ENCODE measurements at regions not wholly inside any gene's neighbourhood (a gene's known extent, or its start where the extent isn't known, plus 50 kb on each side); places are given as distances from the start of the nearest gene placed in this dataset.

- Histone ChIP-seq H3K4me1 (ENCODE audit: control insufficient read depth in 5 of 5, insufficient read depth in 5 of 5, low read length in 5 of 5) (peaks cover 0 to 15% (median 3%) of the 10 kb centered on the region in 5 donors), H3K9ac (ENCODE audit: insufficient read depth in 1 of 2, low read length in 2 of 2) (no peak overlapping the region), H3K9me3 (ENCODE audit: control insufficient read depth in 4 of 4, insufficient read depth in 3 of 4, low read length in 3 of 4) (no peaks in the 10 kb centered on the region), H3K27ac (ENCODE audit: low read depth in 1 of 2, low read length in 1 of 2) (no peak overlapping the region), H3K27me3 (ENCODE audit: control insufficient read depth in 3 of 3, insufficient read depth in 3 of 3, low read length in 2 of 3) (no peaks in the 10 kb centered on the region), H3K4me3 (no peak overlapping the region), H3K36me3 (ENCODE audit: control insufficient read depth in 4 of 4, insufficient read depth in 4 of 4, low read length in 4 of 4) (no peaks in the 10 kb centered on the region)
- TF ChIP-seq CTCF (IDR thresholded peaks at IDR 0.05; ENCODE audit: control extremely low read depth, extremely low read depth), result no peak
- WGBS, 2 donors, result 66 to 72% methylated on average over 4 of the region's 4 CpGs
- no peak for ATAC-seq (ENCODE audit: insufficient read depth, low FRiP score)
- no peak for DNase-seq
Measured at GRCh38 chr10:7492660-7493046, 81.8 kb upstream of the SFMBT2 start.

DNA sequence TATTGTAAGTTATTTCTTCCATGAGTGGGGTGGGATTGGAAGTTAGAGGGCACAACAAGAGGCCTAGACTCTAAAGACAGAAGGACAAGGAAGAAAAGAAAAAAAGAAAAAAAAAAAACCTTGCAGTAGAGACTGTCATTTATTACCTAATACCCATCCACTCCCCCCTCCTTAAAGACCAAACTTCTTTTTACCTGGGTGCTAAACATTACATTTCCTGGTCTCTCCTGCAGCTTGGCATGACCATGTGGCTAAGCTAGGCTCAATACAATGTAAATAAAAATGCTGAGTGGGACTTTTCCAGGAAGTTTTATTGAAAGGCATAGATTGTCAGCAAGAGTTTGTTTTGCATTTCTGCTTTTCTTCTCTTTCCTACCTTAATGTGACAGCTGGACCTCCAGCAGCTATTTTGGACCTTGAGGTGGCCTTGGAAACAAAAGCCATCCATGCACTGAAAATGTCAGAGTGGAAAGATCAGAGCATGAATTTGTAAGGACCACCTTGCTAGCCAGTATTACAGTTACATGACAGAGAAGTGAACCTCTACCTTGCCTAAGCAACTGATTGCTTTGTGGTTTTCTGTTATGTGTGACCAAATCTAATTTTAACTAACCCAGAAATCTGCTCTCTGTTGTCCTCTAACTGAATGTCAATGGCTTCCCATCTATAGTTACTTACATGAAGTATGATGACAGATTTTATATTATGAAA, 81.3 kb upstream of the SFMBT2 start:
- no peak overlapping the region for H3K9ac ChIP-seq (ENCODE audit: insufficient read depth in 1 of 2, low read length in 2 of 2)
- ATAC-seq (ENCODE audit: insufficient read depth, low FRiP score) (no peak), DNase-seq (no peak)
- H3K27me3 ChIP-seq (ENCODE audit: control insufficient read depth in 3 of 3, insufficient read depth in 3 of 3, low read length in 2 of 3), result no peaks in the 10 kb centered on the region
- H3K9me3 ChIP-seq (ENCODE audit: control insufficient read depth in 4 of 4, insufficient read depth in 3 of 4, low read length in 3 of 4), result no peaks in the 10 kb centered on the region
- no peak for TF ChIP-seq CTCF (IDR thresholded peaks at IDR 0.05; ENCODE audit: control extremely low read depth, extremely low read depth)
- H3K4me1 ChIP-seq (ENCODE audit: control insufficient read depth in 5 of 5, insufficient read depth in 5 of 5, low read length in 5 of 5), result peaks cover 0 to 19% (median 3%) of the 10 kb centered on the region in 5 donors
- no peak overlapping the region for H3K4me3 ChIP-seq
- no peak overlapping the region for H3K27ac ChIP-seq (ENCODE audit: low read depth in 1 of 2, low read length in 1 of 2)
- H3K36me3 ChIP-seq (ENCODE audit: control insufficient read depth in 4 of 4, insufficient read depth in 4 of 4, low read length in 4 of 4), result no peaks in the 10 kb centered on the region

DNA sequence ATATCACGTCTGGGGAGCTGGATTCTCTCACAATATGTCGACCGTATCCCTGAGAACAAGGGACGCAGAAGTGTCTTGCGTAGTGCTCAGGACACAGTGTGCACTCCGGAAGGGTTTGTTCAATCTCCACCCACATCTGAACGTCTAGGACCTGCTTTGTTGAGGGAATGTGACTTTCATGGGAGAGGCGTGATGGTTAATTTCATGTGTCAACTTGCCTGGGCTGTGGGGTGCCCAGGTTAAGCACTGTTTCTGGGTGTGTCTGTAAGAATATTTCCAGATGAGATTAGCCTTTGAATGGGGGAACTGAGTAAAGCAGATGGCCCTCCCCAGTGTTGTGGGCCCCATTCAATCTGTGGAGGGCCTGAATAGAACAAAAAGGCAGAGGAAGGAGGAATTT, 80.4 kb upstream of the SFMBT2 start:
- Histone ChIP-seq H3K27ac (ENCODE audit: low read depth in 1 of 2, low read length in 1 of 2) (no peak overlapping the region), H3K4me3 (no peak overlapping the region), H3K9ac (ENCODE audit: insufficient read depth in 1 of 2, low read length in 2 of 2) (no peak overlapping the region), H3K27me3 (ENCODE audit: control insufficient read depth in 3 of 3, insufficient read depth in 3 of 3, low read length in 2 of 3) (no peaks in the 10 kb centered on the region), H3K9me3 (ENCODE audit: control insufficient read depth in 4 of 4, insufficient read depth in 3 of 4, low read length in 3 of 4) (no peaks in the 10 kb centered on the region), H3K4me1 (ENCODE audit: control insufficient read depth in 5 of 5, insufficient read depth in 5 of 5, low read length in 5 of 5) (peaks cover 0 to 19% (median 3%) of the 10 kb centered on the region in 5 donors), H3K36me3 (ENCODE audit: control insufficient read depth in 4 of 4, insufficient read depth in 4 of 4, low read length in 4 of 4) (no peaks in the 10 kb centered on the region)
- no peak for DNase-seq
- 93 to 95% methylated on average over 8 of the region's 8 CpGs for WGBS, 2 donors
- no peak for ATAC-seq (ENCODE audit: insufficient read depth, low FRiP score)
- no peak for TF ChIP-seq CTCF (IDR thresholded peaks at IDR 0.05; ENCODE audit: control extremely low read depth, extremely low read depth)

GRCh38 chr10:7488418-7488829, 77.6 kb upstream of the SFMBT2 start:
- no peaks in the 10 kb centered on the region for H3K9me3 ChIP-seq (ENCODE audit: control insufficient read depth in 4 of 4, insufficient read depth in 3 of 4, low read length in 3 of 4)
- peaks cover 0 to 25% (median 3%) of the 10 kb centered on the region in 5 donors for H3K4me1 ChIP-seq (ENCODE audit: control insufficient read depth in 5 of 5, insufficient read depth in 5 of 5, low read length in 5 of 5)
- TF ChIP-seq CTCF (IDR thresholded peaks at IDR 0.05; ENCODE audit: control extremely low read depth, extremely low read depth), result no peak
- peak; percentile 84 to 94 (median 94) for DNase-seq
- H3K9ac ChIP-seq (ENCODE audit: insufficient read depth in 1 of 2, low read length in 2 of 2), result no peak overlapping the region
- no peak for ATAC-seq (ENCODE audit: insufficient read depth, low FRiP score)
- peak overlapping the region in 1 of 2 donors; percentile 41 for H3K27ac ChIP-seq (ENCODE audit: low read depth in 1 of 2, low read length in 1 of 2)
- H3K27me3 ChIP-seq (ENCODE audit: control insufficient read depth in 3 of 3, insufficient read depth in 3 of 3, low read length in 2 of 3), result peaks cover 0 to 3% (median 0%) of the 10 kb centered on the region in 3 donors
- H3K36me3 ChIP-seq (ENCODE audit: control insufficient read depth in 4 of 4, insufficient read depth in 4 of 4, low read length in 4 of 4), result no peaks in the 10 kb centered on the region
- no peak overlapping the region for H3K4me3 ChIP-seq
- WGBS, 2 donors, result 24 to 41% methylated on average over 6 of the region's 6 CpGs
